NCI-H526 treated with DMSO at 0.1 percent for 48 hours (cell line): ENCODE measurements at regions not wholly inside any gene's neighbourhood (a gene's known extent, or its start where the extent isn't known, plus 50 kb on each side); places are given as distances from the start of the nearest gene placed in this dataset.

Experiments
- DNase-seq: peaks from one replicate; lab custom pipeline; 2025; lab: John Stamatoyannopoulos, UW

DNA sequence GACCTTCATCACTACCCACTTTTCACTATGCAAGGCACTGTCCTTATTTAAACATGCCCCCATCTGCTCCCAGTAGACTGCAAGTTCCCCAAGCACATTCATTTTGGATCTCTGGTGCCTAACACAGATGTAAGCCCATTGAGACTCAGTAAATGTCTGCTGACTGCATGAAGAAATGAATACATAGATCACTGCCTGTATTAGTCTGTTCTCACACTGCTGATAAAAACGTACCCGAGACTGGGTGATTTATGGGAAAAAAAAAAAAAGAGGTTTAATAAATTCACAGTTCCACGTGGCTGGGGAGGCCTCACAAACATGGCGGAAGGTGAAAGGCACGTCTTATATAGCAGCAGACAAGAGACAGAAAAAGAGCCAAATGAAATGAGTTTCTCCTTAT is 204.9 kb downstream of the ATG4C start:
- no peak for DNase-seq

DNA sequence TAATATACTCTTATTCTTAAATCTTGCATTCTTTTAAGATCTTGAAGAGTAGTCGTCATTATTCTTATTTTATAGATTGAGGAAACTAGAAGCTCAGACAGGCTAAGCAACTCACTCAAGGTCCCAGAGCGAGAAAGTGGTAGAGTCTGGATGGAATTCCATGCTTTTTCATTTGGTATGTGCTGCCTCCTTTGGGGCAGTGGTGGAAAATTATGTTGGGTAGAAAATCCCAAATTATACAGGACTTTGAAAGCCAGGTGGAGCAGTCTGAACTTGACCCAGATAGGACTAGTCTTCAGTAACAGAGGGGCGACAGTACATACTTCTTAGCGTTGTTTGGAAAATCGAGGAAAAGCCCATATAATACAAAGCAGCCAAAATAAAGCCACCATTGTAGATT is 205.6 kb downstream of the ATG4C start:
- no peak for DNase-seq

DNA sequence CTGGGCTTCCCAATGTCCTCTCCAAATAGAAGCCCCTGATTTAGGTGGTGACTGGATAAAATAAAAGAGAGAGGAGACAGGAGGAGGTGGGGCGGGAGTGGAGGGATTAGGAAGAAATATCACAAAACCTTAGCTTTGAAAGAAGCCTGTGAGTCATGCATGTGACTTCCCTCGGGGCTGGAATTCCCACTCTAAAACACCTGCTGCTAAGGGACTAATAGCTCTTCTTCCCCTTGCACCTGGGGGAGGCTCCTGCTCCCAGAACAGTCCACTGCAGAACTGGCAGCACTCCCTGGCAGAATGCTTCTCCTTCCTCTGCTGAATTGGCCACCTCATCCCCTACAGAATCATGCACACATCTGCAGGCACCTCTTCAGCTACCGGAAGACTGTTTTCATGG is 207.2 kb downstream of the ATG4C start:
- no peak for DNase-seq

DNA sequence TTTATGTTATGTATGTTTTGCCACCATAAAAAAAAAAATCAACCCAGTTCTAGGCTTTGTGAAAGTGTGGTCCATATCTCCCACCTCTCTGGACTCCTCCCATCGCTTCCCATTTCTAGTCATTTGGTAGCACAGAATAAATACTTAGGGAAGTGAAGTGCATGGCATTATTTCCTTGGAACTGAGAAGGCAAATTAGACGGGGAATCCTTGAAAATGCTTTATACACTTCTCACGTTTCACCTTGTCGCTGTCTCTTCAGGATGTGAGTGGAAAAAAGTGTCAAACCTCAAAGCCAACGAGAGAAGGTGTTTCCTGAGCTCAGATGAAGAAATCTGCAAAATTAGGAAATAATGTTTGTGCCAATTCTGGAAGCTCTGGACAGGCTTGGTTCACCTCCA is 209.9 kb downstream of the ATG4C start:
- DNase-seq: no peak

DNA sequence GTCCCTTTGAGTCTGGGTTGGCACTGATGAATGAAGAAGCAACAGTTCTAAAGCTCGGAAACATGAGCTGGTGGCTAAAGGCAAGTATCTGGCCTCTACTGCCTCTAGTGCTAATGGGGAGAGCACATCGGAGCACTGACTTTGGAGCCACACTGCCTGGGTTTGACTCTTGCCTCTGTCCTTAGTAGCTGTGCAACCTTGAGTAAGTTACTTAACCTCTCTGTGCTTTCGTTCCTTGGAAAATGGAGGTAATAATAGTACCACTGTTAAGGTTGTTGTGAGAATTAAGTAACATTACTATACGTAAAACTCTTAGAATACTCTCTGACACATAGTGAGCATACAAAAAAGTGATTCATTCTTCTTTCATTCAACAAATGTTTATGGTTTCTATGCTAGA is 211.2 kb downstream of the ATG4C start:
- no peak for DNase-seq

DNA sequence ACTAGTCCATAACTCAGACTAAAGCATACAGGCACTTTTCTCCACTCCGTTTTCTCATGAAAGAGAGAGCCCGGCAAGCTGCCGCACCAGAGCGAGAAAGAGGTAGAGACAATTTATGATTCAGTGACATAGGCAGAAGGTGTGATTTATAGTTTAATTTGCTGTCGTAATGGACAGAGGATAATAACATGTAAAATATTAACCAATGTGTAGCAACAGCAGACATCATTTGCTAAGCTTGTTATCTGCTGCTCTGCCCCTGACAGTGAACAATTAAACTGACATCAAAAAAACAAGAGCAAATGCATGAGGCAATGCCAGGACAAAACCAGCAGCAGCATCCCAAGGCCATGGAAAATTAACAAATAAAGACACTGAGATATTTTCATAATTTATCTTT is 214.0 kb downstream of the ATG4C start:
- DNase-seq: no peak

DNA sequence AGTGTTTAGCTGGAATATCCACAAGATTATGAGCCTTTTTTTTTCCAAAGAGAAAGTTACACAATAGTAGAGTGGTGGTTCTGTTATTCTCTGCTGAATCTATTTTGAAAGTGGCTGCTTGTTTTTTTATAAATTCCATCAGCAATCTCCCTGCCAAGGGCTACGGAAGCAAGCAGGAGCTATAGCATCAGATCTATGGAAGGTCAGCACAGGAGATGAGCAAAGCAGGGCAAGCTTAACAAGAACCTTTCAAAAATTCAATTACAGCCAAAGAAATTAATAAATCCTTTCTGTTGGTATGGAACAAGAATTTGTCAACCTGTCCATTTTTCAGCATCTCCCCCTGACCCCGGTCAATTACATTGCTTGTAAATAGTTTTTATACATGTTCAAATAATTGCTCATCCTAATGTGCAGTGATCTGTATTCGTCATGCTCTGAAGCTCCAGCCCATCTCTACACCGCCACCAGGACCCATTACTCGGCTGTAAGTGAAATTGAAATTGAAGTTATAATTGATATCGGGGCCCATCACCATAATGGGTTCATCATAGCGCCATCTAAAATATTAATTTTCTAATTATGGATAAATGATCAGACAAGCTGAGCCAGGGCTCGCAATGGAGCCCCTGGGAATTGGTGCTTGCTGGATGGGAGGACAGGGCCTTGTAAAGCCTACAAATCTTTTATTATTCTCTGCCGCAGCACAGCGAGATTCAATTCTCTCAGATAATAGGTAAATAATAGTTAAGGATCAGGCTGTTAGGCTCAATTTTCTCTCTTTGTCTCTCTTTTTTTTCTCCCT is 215.1 kb downstream of the ATG4C start:
- DNase-seq: no peak

DNA sequence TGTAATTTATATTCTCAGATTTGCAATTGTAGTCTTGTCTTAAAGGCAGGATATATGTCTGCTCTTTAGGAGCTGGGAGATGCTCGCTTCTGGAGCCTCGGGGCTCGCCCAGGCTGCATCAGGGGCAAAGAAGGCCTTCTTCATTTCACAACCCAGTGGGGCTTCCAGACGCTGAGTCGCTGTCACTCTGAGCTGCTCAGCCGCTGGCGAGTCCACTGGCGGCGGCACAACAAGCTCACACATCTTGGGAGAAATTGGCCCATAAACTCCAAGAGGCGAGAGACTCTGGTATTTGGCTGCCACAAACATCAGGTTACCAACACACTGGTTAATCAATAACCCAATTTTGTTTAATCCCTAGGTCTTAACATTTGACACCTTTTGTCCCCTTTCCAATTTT is 216.6 kb downstream of the ATG4C start:
- no peak for DNase-seq

DNA sequence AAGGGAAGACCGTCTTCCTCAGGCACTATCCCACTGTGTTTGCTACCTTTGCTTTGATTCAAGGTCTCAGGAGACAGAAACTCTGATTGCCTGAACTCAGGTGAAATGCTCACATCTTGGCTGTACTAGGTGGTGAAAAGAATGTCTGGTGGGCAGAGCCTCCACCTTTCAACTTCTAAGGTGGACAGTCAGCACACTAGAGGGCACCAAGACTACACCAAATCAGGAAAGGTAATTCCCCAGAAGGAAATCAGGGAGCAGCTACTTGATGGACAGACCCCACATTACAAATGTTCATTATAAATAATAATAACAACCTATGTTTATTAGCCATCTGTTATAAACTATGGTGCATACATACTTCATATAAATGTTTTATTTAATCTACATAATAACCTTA is 220.9 kb downstream of the ATG4C start:
- DNase-seq: no peak

DNA sequence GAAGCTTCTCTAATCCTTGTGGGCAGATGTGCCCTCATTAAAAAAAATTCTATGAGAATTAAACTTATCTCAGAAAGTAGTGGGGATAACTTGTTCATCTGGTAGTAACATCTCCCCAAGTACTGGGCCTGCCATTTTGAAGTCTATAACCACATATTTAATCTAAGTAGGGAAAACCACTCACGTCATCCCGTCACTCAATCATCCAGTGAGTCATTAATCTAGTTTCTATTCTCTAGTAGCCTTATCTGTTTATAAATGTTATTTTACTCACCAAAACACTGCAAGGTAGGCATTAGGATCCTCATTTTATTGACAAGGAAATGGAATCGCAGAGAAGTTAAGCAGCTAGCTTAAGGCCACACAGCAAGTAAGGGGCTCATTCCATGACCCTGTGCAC is 221.9 kb downstream of the ATG4C start:
- no peak for DNase-seq

DNA sequence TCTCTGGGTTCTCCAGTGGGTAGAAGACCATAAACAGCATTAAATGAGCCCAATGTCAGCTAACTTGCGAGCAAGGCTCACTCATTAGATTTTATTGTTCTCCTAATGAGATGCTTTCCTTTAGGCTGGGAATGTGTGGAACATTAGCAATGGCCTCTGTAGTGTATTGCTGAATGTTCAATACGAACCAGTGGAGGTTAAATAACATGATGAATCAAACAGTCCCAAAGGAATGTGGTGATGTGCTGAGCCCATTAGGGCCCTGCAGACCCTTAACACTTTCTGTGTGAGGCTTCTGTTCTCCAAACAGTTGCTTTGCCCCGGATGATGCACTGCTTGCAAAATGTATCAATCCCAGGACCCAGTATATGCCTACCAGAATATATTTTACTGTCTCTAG is 225.5 kb downstream of the ATG4C start:
- no peak for DNase-seq

DNA sequence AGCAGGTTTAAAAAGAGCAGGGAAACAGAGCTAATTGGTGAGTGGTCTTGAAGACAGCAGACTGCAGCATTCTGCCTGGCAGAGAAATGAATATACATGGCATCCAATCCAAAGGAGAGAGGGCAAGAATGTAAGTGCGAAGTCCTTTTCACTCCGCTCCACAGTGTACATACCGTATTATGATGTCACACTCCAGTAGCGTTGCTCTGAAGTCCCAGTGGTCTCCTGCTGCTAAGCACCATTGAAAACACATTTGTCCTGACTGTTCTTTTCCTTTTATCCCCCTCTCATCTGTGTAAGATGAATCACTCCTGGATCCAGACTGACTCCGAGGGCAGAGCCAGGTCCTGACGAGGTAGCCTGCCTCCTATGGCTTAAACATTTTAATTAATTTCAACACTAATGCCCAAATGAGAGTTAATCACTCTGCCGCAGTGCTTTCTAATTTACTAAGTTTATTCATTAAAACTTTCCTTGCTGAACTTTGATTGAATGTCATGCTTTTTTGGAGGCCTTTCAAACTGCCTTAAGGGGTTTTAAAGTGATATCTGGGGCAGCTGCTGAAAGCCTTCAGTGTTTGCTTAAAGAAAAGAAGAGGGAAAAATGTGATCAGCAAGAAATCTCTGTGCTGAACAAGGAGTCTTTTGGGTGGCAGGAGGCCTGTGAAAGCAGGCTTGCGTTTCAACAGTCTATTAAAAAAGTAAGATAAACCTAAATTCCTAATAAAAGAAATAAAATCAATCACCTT is 227.2 kb downstream of the ATG4C start:
- no peak for DNase-seq

DNA sequence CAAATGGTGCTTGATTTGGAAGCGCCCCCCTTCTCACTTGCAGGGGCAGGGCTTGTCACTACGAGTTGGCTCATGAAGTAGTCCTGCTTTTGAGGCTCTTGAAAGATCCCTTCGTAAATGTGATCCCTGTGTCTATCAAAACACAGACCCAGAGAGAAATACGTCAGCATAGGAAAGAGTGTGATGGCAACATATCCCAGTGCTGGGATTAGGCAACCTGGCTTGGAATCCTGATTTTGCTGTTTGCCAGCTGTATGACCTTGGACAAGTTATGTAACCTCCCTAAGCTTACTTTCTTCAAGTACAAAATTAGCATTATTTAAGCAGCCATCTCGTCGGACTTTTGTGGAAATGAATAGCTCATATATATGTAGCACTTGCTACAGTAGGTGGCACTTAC is 228.4 kb downstream of the ATG4C start:
- no peak for DNase-seq

DNA sequence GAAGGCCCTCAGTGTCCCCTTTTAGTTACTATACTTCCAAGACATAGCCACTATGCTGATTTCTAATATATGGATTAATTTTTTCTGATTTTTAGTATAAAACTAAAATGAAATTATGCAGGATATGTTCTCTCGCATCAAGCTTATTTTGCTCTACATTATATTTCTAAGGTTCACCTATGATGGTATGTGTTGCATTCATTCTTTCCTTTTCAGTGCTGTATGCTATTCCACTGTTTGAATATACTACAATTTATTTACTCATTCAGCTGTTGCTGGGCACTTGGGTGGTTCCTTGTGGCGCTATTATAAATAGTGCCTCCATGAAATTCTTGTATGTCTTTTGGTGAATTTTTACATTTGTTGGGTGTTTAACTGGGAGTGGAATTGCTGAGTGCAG is 230.3 kb downstream of the ATG4C start:
- no peak for DNase-seq

DNA sequence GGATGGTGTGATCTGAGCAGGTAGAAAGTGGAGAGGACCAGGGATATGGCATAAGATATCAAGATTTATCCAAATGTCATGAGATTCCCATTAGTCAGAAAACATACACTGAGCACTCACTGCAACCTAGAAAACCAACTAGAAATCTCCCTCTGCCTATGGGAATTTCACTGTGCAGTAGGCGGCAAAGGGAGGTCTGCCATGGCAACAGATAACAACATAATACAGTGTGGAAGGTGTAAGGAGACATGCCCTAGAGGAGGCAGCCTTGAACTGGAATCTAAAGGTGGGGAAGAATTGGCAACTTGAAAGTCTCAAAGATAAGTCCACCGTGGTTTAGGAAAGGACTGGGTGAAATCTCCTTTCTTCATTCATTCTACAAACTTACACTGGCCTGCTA is 238.4 kb downstream of the ATG4C start:
- DNase-seq: no peak

DNA sequence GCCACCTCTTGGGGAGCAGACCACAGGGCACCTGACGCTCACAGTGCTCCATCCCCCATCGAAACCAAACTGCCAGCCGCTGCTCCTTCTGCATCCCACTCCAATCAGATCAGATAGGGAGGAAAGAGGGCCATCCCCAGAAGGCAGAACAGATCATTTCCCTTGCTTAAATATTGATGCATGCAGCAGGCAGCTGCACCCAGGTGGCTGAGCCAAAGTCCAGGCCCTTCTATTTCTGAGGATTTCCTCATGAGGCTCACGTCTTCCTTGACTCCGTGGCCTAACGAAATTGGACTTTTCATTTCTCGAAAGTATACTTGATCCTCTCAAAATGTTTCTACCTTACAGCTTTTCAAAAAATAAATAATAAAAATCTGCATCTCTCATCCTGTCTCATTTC is 239.2 kb downstream of the ATG4C start:
- DNase-seq: no peak

DNA sequence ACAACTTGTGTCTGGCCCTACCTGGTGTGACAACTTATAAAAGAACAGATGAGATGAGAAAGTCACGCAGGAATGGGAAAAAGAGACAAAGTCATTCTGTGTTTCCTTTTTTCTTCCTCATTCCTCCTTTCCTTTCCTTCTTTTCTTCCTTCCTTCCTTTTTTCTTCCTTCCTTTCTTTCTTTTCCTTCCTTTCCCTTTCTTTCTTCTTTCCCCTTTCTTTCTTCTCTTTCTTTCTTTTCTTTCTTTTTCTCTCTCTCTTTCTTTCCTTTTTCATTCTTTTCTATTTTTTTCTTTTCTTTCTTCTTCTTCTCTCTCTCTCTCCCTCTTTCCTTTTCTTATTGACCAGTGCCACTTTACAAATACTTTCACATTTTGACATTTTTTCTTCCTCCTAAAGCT is 239.7 kb downstream of the ATG4C start:
- DNase-seq: no peak

DNA sequence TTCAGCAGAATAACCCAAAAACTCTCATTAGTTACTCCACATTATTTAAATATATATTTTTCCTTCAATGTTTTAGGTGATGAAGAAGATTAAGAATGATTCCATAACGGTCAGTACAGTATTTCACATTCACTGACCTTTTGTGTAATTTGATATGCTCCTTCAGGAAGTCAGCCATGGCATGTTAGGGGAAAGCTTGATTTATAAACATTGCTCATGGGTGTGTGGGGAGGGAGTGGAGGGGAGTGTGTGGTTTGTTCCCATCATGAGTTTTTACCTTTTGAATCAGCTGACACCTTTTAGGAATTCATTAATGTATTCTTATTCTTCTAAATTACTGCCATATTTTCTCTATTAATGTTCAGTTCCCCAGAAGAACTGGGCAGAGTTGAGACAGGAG is 240.2 kb downstream of the ATG4C start:
- no peak for DNase-seq

DNA sequence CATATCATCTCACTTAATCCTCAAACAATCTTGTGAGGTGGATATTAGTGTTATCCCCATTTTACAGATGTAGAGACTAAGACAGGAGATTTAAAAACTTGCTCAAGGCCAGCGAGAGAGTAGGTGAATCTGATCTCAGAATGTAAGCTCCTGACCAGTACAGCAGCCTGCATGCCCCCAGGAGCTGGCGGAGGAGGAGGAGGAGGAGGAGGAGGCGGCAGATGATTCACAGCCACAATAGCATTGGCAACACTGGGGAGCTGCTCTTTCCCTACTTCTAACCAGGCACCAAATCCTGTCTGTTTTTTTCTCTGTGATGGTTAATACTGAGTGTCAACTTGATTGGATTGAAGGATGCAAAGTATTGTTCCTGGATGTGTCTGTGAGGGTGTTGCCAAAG is 243.2 kb downstream of the ATG4C start:
- no peak for DNase-seq

DNA sequence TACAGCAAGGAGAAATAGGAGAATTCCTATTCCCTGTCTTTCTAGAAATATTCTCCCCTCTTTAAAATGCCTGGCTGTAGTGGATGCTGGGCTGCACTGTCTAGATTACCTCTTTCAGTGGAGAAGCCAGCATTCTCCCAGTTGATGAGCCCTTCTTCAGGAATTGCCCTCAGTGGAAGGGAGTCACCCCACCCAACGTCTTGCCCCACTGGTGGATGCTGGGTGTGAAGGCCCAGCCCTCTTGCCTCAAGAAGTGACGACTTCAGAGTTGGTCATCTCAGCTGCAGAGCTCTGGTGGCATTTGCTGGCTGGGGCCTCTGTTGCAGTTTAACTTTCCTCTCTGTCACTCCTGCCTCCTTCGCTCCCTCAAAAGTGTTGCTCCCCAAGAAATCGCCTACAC is 248.2 kb downstream of the ATG4C start:
- no peak for DNase-seq

DNA sequence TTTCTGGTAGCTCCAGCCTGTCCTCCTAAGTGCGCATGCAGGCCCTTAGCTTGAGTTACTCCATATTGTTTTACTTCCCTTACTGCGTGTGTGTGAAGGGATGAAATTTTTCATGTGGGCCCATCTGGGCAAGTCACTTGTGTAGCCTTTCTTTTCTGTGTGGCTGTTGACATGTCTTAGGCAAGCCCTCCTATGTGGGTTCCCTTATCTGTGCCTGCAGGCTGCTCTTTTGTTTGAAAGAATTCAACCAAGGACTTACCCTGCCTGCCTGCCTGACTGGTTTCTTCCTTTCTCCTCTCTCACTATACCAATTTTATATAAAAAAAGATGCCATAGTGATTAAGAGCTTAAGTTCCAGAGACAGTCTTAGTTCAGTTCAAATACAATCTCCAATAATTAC is 249.3 kb downstream of the ATG4C start:
- no peak for DNase-seq

DNA sequence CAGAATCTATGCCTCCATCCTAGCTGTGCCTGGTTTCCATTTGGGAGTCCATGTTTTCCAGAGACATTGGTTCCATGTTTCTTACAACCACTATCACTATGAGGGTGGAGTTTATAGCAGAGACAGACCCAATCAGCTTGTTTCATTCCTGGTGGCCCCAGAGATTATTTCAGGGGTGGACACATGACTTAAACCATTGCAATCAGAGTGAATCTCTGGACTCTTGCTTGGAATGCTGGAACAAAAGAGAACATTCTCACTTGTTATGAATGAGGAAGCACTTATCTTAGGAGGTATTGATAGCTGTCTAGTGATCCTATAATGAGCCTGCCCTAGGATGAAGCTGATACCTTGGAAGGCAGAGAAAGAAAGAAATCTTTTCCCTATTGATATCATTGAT is 250.3 kb downstream of the ATG4C start:
- DNase-seq: no peak

DNA sequence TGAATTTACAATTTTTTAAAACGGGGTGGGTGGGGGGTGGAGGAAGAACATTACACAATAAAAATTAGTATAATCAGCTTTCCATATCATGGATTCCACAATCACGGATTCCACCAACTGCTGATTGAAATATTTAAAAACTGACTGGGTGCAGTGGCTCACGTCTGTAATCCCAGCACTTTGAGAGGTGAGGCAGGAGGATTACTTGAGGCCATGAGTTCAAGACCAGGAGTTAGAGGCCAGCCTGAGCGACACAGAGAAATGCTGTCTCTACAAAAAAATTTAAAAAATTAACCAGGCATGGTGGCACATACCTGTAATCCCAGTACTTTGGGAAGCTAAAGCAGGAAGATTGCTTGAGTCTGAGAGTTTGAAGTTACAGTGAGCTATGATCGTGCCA is 254.7 kb downstream of the ATG4C start:
- no peak for DNase-seq

DNA sequence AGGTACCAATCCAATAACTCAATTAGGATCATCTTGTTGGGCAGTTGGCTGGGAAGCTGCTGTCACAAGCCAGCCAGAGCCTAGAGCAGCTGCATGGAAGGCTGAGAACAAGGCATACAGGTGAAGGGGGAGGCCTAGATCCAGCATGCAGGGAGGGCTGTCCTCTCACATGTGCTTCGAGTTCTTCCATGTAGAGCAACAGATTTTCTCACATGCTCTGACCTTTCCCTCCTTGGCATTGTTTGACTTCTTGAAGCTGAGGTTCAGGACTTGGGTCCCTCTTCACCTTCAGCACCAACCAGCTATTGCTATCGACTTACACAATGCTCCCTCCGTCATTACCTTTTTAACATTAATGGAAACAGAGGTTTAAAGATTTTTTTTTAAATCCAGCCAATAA is 257.7 kb downstream of the ATG4C start:
- no peak for DNase-seq
